Upper lobe of left lung (tissue), 6 donors: ENCODE measurements at regions not wholly inside any gene's neighbourhood (a gene's known extent, or its start where the extent isn't known, plus 50 kb on each side); places are given as distances from the start of the nearest gene placed in this dataset.

ENCODE experiments used
- ATAC-seq, 2 donors: fragments of 200-7000 bp; cut with Tn5 transposase; one replicate each; pipeline ENCODE4 v1.9.1; 2022; ENCODE audit warnings: mild to moderate bottlenecking in 2 of 2, moderate library complexity in 2 of 2; ENCODE audit not compliant: low FRiP score in 2 of 2
- DNase-seq, 2 donors: peaks; one replicate each; pipeline ENCODE4 v3.0.0-alpha.2; 2019 to 2020
- H3K27ac ChIP-seq, 4 donors: fragments of 200-600 bp; sonication (generic); one replicate each; pipeline ENCODE4 v1.5.1; 2016 to 2019
- H3K27me3 ChIP-seq, 4 donors: fragments of 200-600 bp; sonication (generic); one replicate each; pipeline ENCODE4 v1.5.1; 2017 to 2019
- H3K36me3 ChIP-seq, 4 donors: fragments of 200-600 bp; sonication (generic); one replicate each; pipeline ENCODE4 v1.5.1; 2016 to 2019
- H3K4me1 ChIP-seq, 4 donors: fragments of 200-600 bp; sonication (generic); one replicate each; pipeline ENCODE4 v1.5.1; 2018 to 2019
- H3K4me3 ChIP-seq, 4 donors: fragments of 200-600 bp; sonication (generic); one replicate each; pipeline ENCODE4 v1.5.1; 2017 to 2019; ENCODE audit warnings: mild to moderate bottlenecking in 2 of 4, moderate library complexity in 1 of 4
- H3K9me3 ChIP-seq, 4 donors: fragments of 200-600 bp; sonication (generic); one replicate each; pipeline ENCODE4 v1.5.1; 2018 to 2019
- EP300 ChIP-seq, 4 donors: sonication (generic); formaldehyde crosslinking; IDR thresholded peaks; one replicate each; pipeline ENCODE4 v1.5.1; 2017; ENCODE audit warnings: antibody characterized with exemption in 4 of 4, control low read depth in 2 of 4
- POLR2A ChIP-seq, 4 donors: fragments of 450-650 bp; IDR thresholded peaks; one replicate each; pipeline ENCODE4 v1.5.1; 2016 to 2017; ENCODE audit warnings: antibody characterized with exemption in 4 of 4, mild to moderate bottlenecking in 2 of 4
- POLR2AphosphoS5 ChIP-seq, 2 donors: sonication (generic); formaldehyde crosslinking; IDR thresholded peaks; one replicate each; pipeline ENCODE4 v1.5.1; 2017; ENCODE audit warnings: antibody characterized with exemption in 2 of 2
- WGBS, 2 donors: methylation state at CpG; one replicate each; pipeline ENCODE4 v1.1.5; 2017 to 2018; 5-methylcytosine and 5-hydroxymethylcytosine counted together
- TF ChIP-seq, protein P1 (sequence below), 6 experiments: fragments of 450-650 bp in 4 of 6; fragments of 200-600 bp in 2 of 6; sonication (generic) in 2 of 6; IDR thresholded peaks; one replicate each; pipeline ENCODE4 v1.5.1; 2016 to 2019; ENCODE audit warnings: antibody characterized with exemption in 6 of 6
- donor health status: DM: no; HTN: no; CAD: no; lungs with moderate emphysema.
- donor health status: DM: no; HTN: yes; CAD: no; lungs with severe emphysema.

DNA sequence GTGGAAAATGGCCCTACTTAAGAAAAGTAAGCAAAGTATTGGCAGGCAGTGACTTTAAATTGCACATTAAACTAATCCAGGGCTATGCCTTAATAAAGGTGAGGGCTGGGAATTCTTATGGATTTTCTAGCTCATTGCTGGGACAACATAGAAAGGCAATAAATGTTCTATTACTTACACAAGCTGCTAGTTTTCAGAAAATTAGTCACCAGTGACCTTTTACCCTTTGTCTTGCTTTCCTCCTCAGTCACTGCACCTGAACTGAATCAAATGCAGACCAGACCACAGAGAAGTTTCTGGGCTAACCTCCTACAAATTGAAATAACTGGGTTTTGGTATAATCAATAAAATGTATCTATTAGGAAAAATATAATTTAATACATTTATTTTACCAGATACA lies 694.4 kb upstream of the FAM241A start:
- TF ChIP-seq, protein P1, sequence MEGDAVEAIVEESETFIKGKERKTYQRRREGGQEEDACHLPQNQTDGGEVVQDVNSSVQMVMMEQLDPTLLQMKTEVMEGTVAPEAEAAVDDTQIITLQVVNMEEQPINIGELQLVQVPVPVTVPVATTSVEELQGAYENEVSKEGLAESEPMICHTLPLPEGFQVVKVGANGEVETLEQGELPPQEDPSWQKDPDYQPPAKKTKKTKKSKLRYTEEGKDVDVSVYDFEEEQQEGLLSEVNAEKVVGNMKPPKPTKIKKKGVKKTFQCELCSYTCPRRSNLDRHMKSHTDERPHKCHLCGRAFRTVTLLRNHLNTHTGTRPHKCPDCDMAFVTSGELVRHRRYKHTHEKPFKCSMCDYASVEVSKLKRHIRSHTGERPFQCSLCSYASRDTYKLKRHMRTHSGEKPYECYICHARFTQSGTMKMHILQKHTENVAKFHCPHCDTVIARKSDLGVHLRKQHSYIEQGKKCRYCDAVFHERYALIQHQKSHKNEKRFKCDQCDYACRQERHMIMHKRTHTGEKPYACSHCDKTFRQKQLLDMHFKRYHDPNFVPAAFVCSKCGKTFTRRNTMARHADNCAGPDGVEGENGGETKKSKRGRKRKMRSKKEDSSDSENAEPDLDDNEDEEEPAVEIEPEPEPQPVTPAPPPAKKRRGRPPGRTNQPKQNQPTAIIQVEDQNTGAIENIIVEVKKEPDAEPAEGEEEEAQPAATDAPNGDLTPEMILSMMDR (IDR thresholded peaks at IDR 0.05): no peak
- no peak for TF ChIP-seq POLR2AphosphoS5 (IDR thresholded peaks at IDR 0.05)
- TF ChIP-seq EP300 (IDR thresholded peaks at IDR 0.05): no peak
- TF ChIP-seq POLR2A (IDR thresholded peaks at IDR 0.05): no peak
- Histone ChIP-seq H3K4me3 (no peak overlapping the region), H3K4me1 (no peaks in the 10 kb centered on the region), H3K27me3 (no peaks in the 10 kb centered on the region), H3K27ac (no peak overlapping the region), H3K9me3 (no peaks in the 10 kb centered on the region), H3K36me3 (no peaks in the 10 kb centered on the region)
- no peak for DNase-seq
- ATAC-seq: no peak

DNA sequence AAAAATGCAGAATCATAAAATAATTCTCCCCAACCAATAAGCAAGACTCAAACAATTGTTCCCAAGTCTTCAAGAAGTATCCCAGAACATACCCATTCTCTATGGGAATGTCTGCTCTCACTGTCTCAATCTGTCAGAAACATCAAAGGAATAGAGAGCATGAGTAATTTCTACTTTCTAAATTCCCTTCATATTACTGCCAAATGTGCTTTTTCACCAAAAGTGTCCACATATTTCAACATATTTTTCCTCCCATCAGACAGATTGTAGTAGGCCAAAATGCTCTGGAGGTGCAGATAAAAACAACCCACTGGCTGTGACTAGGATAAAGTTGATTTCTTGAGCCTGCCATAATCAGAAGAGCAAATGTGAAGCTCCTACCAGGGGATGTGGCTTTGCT lies 692.0 kb upstream of the FAM241A start:
- H3K4me1 ChIP-seq: no peaks in the 10 kb centered on the region
- H3K36me3 ChIP-seq: no peaks in the 10 kb centered on the region
- H3K4me3 ChIP-seq: no peak overlapping the region
- no peak for DNase-seq
- no peak for ATAC-seq
- H3K9me3 ChIP-seq: no peaks in the 10 kb centered on the region
- no peaks in the 10 kb centered on the region for H3K27me3 ChIP-seq
- no peak for TF ChIP-seq EP300 (IDR thresholded peaks at IDR 0.05)
- no peak for TF ChIP-seq POLR2A (IDR thresholded peaks at IDR 0.05)
- TF ChIP-seq, protein P1 (IDR thresholded peaks at IDR 0.05): no peak
- no peak for TF ChIP-seq POLR2AphosphoS5 (IDR thresholded peaks at IDR 0.05)
- H3K27ac ChIP-seq: no peak overlapping the region

DNA sequence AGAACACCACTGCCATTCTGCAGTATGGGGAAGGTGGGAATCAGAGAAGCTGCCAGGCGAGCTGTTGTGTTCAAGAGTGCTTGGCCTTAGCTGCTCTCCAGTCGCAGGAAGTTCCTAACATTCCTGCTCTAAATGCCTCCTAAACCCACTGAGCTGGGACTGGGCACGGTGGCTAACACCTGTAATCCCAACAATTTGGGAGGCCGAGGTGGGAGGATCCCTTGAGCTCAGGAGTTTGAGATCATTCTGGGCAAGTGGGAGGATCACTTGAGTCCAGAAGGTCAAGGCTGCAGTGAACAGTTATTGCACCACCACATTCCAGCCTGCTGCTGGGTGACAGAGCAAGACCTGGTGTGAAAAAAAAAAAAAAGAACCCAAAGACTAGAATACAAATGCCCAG lies 690.3 kb upstream of the FAM241A start:
- no peaks in the 10 kb centered on the region for H3K36me3 ChIP-seq
- DNase-seq: no peak
- no peaks in the 10 kb centered on the region for H3K27me3 ChIP-seq
- ATAC-seq: no peak
- H3K9me3 ChIP-seq: no peaks in the 10 kb centered on the region
- no peaks in the 10 kb centered on the region for H3K4me1 ChIP-seq
- TF ChIP-seq, protein P1 (IDR thresholded peaks at IDR 0.05): no peak
- TF ChIP-seq POLR2A (IDR thresholded peaks at IDR 0.05): no peak
- no peak for TF ChIP-seq EP300 (IDR thresholded peaks at IDR 0.05)
- no peak for TF ChIP-seq POLR2AphosphoS5 (IDR thresholded peaks at IDR 0.05)
- no peak overlapping the region for H3K27ac ChIP-seq
- WGBS, 2 donors: 39 to 40% methylated on average over 4 of the region's 4 CpGs
- no peak overlapping the region for H3K4me3 ChIP-seq

DNA sequence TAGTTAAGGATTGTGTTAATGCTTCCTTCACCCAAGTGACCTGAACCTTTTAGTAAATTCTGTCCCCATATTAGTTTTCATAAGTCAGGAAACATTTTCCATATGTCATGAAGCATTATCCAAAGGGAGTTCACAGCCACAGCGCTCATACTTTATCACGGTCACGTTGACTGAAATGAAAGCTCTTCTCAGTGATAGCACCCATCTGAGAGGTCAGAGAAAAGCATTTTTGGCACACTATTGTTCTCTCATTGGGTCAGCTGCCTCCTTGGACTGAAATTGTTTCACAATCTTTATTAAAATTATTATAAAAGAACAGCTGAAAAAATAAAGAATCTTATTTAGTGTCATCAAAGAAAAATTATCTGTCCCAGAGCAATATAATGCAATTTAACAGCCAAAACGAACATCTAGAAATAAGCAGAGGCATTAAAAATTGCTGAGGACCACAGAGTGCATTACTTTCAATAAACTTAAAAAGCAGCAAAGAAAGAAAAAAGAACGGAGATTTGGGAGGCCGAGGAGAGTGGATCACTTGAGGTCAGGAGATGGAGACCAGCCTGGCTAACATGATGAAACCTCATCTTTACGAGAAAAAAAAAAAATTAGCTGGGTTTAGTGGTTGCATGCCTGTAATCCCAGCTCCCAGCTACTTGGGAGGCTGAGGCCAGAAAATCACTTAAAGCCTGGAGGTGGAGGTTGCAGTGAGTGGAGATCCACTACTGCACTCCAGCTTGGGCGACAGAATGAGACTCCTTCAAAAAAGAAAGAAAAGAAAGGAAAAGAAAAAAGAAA lies 680.8 kb upstream of the FAM241A start:
- ATAC-seq: no peak
- Histone ChIP-seq H3K27me3 (no peaks in the 10 kb centered on the region), H3K9me3 (no peaks in the 10 kb centered on the region), H3K4me1 (no peaks in the 10 kb centered on the region), H3K27ac (no peak overlapping the region), H3K36me3 (no peaks in the 10 kb centered on the region), H3K4me3 (no peak overlapping the region)
- no peak for DNase-seq
- TF ChIP-seq POLR2AphosphoS5 (IDR thresholded peaks at IDR 0.05) (no peak), EP300 (IDR thresholded peaks at IDR 0.05) (no peak), POLR2A (IDR thresholded peaks at IDR 0.05) (no peak)
- TF ChIP-seq, protein P1 (IDR thresholded peaks at IDR 0.05): no peak
- 69% methylated on average over 8 of the region's 8 CpGs for WGBS, 2 donors
